Testis (tissue), 2 donors: ENCODE measurements at regions not wholly inside any gene's neighbourhood (a gene's known extent, or its start where the extent isn't known, plus 50 kb on each side); places are given as distances from the start of the nearest gene placed in this dataset.

Source experiments
- DNase-seq: peaks from one replicate; pipeline ENCODE4 v3.0.0-alpha.2; 2019
- H3K27ac ChIP-seq, 2 donors: fragments of 200-600 bp; sonication (generic); one replicate each; pipeline ENCODE4 v1.5.1; 2019
- H3K27me3 ChIP-seq: fragments of 200-600 bp; sonication (generic); one replicate; pipeline ENCODE4 v1.5.1; 2019
- H3K36me3 ChIP-seq: fragments of 200-600 bp; sonication (generic); one replicate; pipeline ENCODE4 v1.5.1; 2017; ENCODE audit warnings: low read depth; ENCODE audit errors: missing control alignments
- H3K4me1 ChIP-seq: fragments of 200-600 bp; sonication (generic); one replicate; pipeline ENCODE4 v1.5.1; 2019
- H3K4me3 ChIP-seq, 2 donors: fragments of 200-600 bp; sonication (generic); one replicate each; pipeline ENCODE4 v1.5.1; 2017 to 2019
- H3K9me3 ChIP-seq: fragments of 200-600 bp; sonication (generic); one replicate; pipeline ENCODE4 v1.5.1; 2017
- CTCF ChIP-seq, 3 experiments: fragments of 450-650 bp in 2 of 3; fragments of 200-600 bp in 1 of 3; sonication (generic) in 1 of 3; IDR thresholded peaks; one replicate each; pipeline ENCODE4 v1.5.1; 2016 to 2019; ENCODE audit warnings: antibody characterized with exemption in 3 of 3, mild to moderate bottlenecking in 2 of 3, moderate library complexity in 1 of 3
- POLR2A ChIP-seq: fragments of 450-650 bp; IDR thresholded peaks from one replicate; pipeline ENCODE4 v1.6.1; 2017; ENCODE audit warnings: antibody characterized with exemption, mild to moderate bottlenecking, moderate library complexity
- WGBS, 2 donors: methylation state at CpG; one replicate each; pipeline ENCODE4 v1.1.5; 2018; 5-methylcytosine and 5-hydroxymethylcytosine counted together
- intact Hi-C: fragments of 100-400 bp; cut with DNase I; formaldehyde crosslinking; loops from one replicate; pipeline ENCODE4 v1.15.1; 2023; ENCODE audit warnings: low total_unique reads

DNA sequence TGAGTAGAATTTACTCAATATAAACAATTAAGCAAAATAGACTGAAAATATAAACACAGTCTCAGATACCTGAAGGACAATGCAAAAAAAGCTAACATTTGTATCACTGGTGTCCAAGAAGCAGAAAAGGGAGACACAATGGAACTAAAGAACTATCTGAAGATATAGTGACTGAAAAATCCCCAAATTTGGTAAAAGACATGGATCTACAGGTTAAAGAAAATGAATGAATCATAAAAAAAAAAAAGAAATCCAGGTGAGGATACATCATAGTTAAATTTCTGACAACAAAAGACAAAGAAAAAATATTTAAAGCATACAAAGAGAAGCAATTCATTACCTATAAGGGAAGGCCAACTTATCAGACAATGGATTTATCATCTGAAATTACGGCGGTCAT lies 114.7 kb upstream of the PPP1R3A start:
- no peak for DNase-seq
- intact Hi-C loops, result no loop called here

GRCh38 chr7:114026486-114027089 lies 107.8 kb upstream of the PPP1R3A start:
- intact Hi-C loops, result no loop called here
- Histone ChIP-seq H3K4me1 (no peaks in the 10 kb centered on the region), H3K27ac (no peak overlapping the region), H3K9me3 (no peaks in the 10 kb centered on the region), H3K4me3 (no peak overlapping the region), H3K36me3 (no peaks in the 10 kb centered on the region), H3K27me3 (no peaks in the 10 kb centered on the region)
- 16 to 20% methylated on average over 1 of the region's 1 CpG for WGBS, 2 donors
- no peak for DNase-seq
- TF ChIP-seq CTCF (IDR thresholded peaks at IDR 0.05) (peak; percentile 46 to 66 (median 49)), POLR2A (no peak)

More for the DNA sequence above, 114.7 kb upstream of the PPP1R3A start:
- 85 to 91% methylated on average over 2 of the region's 2 CpGs for WGBS, 2 donors
- H3K27ac ChIP-seq, result no peak overlapping the region
- H3K27me3 ChIP-seq, result no peaks in the 10 kb centered on the region
- TF ChIP-seq CTCF (IDR thresholded peaks at IDR 0.05) (no peak), POLR2A (no peak)
- H3K36me3 ChIP-seq, result no peaks in the 10 kb centered on the region
- no peaks in the 10 kb centered on the region for H3K9me3 ChIP-seq
- H3K4me3 ChIP-seq, result no peak overlapping the region
- H3K4me1 ChIP-seq, result no peaks in the 10 kb centered on the region

DNA sequence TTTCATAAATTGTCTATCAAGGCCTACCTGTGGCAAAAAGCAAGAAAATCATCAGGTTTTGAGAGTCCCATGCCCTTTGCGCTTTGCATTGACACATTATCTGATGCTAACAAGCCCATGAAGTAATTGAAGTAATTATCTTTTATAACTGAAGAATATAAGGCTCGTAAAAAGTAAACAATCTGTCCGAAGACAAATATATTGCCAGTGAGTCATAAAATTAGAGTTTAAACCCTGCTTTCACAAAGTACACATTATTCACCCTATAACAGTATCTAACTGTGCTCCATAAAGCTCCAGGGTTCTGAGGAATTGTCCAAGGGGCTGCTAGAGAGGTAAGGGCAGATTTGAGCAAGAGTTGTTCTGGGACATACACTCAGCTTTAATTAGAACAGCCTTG lies 102.3 kb upstream of the PPP1R3A start:
- 78 to 80% methylated on average over 3 of the region's 3 CpGs for WGBS, 2 donors

DNA sequence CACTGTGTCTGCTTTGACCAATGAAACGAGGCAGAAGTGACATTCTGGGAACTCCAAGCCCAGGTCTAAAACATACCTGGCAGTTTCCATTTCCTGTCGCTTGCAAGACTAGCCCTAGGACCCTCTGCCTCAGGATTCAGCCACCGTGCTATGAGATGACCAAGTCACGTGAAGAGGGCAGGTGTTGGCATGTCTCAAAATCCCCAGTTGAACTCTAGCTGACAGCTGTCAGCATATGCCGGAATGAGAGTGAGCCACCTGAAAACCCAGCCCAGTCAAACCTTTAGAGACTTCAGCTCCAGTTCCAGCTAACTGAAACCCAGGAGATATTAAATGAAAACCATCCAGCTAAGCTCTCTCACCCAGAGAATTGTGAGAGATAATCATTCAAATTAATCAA lies 89.9 kb upstream of the PPP1R3A start:
- intact Hi-C loops, result no loop called here
- H3K36me3 ChIP-seq, result no peaks in the 10 kb centered on the region
- no peak overlapping the region for H3K4me3 ChIP-seq
- H3K27me3 ChIP-seq, result no peaks in the 10 kb centered on the region
- TF ChIP-seq POLR2A (no peak), CTCF (IDR thresholded peaks at IDR 0.05) (no peak)
- no peak for DNase-seq
- H3K27ac ChIP-seq, result no peak overlapping the region
- WGBS, 2 donors, result 85 to 90% methylated on average over 5 of the region's 5 CpGs
- H3K4me1 ChIP-seq, result no peaks in the 10 kb centered on the region
- H3K9me3 ChIP-seq, result no peaks in the 10 kb centered on the region

More for the DNA sequence above, 102.3 kb upstream of the PPP1R3A start:
- Histone ChIP-seq H3K36me3 (no peaks in the 10 kb centered on the region), H3K9me3 (no peaks in the 10 kb centered on the region), H3K4me1 (no peaks in the 10 kb centered on the region), H3K27me3 (no peaks in the 10 kb centered on the region), H3K4me3 (no peak overlapping the region), H3K27ac (no peak overlapping the region)
- DNase-seq, result no peak
- TF ChIP-seq CTCF (IDR thresholded peaks at IDR 0.05) (no peak), POLR2A (no peak)
- intact Hi-C loops, result no loop called here

DNA sequence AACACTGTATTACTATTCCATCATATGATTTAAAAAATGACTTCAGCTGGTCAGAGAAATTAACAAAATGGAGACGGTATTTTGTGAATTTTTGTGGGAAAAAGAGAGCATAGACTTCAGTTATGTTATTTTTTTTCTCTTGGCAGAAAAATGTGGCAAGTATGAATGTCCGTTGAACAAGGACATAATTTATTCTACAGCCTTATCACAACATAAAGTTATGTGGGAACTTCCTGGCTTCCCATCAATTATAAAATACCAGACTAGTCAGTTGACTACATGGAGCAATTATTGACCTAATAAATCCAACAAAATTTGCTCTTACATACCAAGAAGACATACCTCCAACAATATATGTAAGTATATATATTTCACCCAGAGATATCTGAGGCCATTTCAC lies 88.6 kb upstream of the PPP1R3A start:
- no peak overlapping the region for H3K27ac ChIP-seq
- DNase-seq, result no peak
- no peak for TF ChIP-seq POLR2A
- TF ChIP-seq CTCF (IDR thresholded peaks at IDR 0.05), result no peak
- H3K36me3 ChIP-seq, result no peaks in the 10 kb centered on the region
- no peak overlapping the region for H3K4me3 ChIP-seq
- H3K27me3 ChIP-seq, result no peaks in the 10 kb centered on the region
- WGBS, 2 donors, result 23 to 37% methylated on average over 2 of the region's 2 CpGs
- no peaks in the 10 kb centered on the region for H3K4me1 ChIP-seq
- no peaks in the 10 kb centered on the region for H3K9me3 ChIP-seq
- intact Hi-C loops, result no loop called here
